Activated T-helper 1 cell treated with Interleukin-2 at 50 U/mL for 16 hours (primary cell): ENCODE measurements at regions not wholly inside any gene's neighbourhood (a gene's known extent, or its start where the extent isn't known, plus 50 kb on each side); places are given as distances from the start of the nearest gene placed in this dataset.
"Not testable (repeated sequence)": the region's sequence is repeated elsewhere in the genome, so short reads cannot be mapped to it uniquely, and the experiment has no call there.

Source experiments
- DNase-seq: peaks from one replicate; pipeline ENCODE4 v3.0.0-alpha.2; 2020; ENCODE audit warnings: low read depth

DNA sequence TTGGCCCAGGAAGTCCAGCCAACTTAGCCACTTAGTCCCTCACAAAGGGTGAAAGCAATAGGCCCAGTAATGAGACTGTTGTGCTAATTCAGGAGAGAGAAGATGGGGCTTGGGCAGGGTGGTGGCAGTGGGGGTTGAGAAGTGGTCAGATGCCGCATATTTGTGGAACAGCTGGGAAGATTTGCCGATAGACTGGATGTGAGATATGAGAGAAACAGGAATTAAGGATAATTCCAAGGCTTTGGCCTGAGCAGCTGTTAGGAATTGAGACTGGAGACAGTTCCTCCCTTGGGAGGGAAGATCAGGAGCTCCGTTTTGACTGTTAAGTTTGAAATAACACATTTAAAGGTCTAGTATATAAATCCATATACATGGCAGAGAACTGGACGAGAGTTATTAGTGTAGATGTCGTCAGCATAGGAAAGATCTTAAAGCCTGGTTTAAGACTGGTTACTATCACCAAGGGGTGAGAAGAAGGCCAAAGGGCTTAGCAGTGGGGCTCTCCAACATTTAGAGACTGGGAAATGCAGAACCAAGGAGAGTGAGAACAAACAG is 323.7 kb upstream of the FAM78B start:
- no peak for DNase-seq

DNA sequence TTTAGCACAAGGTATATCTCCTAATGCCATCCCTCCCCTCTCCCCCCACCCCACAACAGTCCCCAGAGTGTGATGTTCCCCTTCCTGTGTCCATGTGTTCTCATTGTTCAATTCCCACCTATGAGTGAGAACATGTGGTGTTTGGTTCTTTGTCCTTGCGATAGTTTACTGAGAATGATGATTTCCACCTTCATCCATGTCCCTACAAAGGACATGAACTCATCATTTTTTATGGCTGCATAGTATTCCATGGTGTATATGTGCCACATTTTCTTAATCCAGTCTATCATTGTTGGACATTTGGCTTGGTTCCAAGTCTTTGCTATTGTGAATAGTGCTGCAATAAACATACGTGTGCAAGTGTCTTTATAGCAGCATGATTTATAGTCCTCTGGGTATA is 327.0 kb upstream of the FAM78B start:
- not testable (repeated sequence) for DNase-seq

- no peak for DNase-seq
These were observed 331.9 kb upstream of the POGK start for GRCh38 chr1:166507347-166507746.

GRCh38 chr1:166511761-166512160 is 327.5 kb upstream of the POGK start:
- no peak for DNase-seq

- DNase-seq = no peak
These were observed 325.2 kb upstream of the POGK start for GRCh38 chr1:166514067-166514466.

DNA sequence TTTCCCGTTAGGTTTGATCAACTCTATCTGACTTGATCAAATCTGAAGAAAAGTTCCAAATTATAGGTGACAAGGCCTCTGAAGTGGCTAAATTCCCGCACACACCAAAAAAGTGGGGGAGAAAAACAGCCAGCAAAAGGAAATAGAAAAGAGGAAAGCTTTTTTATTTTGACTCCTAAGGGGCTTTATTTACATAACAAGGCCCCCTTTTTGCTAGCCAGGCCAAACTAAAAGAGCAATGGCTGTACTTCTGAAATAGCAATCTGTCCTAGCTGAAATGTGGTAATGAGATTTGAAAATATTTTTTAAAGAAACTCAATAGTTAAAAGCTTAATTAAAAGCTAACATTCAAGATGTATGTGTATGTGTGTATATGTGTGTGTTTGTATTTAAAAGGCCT is 311.5 kb upstream of the POGK start:
- no peak for DNase-seq

DNA sequence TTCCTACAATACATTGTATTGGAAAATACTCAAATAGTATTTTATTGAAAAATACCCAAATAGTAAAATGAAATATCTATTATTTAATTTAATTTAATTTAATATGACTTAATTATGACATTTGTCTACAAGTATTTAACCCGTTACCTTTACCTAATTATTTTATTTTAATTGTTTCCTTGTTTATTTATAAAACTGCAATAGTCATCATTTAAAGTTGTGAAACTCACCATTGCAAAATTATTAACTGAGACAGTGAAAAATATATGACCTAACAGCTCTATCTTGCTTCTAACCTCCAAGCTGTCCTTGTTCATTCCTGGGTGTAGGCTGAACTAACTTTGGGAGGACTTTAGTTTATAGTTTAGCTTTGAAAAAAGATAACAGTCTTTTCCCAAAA is 300.6 kb upstream of the POGK start:
- DNase-seq = no peak

DNA sequence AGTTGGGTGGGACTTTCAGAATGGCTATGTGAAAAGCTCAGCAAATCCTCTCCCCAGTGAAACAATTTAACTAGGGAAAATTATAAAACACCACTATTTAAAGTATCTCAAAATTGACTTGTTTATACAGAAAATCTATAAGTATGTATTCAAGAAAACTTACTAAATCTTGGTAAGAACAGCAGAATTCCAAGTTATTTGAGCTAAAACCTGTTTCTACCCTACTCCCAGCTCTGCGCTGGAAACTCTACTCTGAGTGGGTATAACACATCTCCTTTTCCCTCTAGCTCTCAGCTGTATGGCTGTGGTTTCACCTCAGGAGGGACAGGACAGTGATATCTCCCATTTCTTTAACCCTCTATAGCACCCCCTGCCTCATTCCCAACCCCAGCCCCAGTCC is 295.2 kb upstream of the POGK start:
- no peak for DNase-seq

GRCh38 chr1:166544561-166544960 is 294.7 kb upstream of the POGK start:
- DNase-seq = no peak

- DNase-seq = no peak
These were observed 286.6 kb upstream of the POGK start for GRCh38 chr1:166552706-166553105.

DNA sequence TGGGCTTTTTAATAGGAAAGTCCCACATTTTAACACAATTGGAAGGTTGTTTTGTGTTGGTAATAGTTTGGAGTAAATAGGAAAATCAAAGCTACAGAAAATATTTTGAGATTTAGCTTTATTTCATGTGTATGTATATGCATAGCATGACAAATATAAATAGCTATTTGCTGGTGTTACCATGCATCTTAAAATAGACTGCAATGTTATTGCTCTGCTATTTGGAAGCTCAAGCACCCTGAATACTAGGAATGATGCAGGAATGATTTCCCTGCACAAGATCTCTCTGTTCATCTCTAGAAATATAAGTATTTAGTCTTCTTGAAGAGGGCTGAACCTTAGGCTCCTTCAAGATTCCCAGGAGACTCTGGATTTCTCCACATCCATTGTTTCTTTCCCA is 268.3 kb upstream of the POGK start:
- DNase-seq = no peak

GRCh38 chr1:166573199-166573598 is 266.1 kb upstream of the POGK start:
- no peak for DNase-seq

GRCh38 chr1:166579557-166580501 is 259.4 kb upstream of the POGK start:
- DNase-seq = no peak

GRCh38 chr1:166588741-166589140 is 250.5 kb upstream of the POGK start:
- no peak for DNase-seq

DNA sequence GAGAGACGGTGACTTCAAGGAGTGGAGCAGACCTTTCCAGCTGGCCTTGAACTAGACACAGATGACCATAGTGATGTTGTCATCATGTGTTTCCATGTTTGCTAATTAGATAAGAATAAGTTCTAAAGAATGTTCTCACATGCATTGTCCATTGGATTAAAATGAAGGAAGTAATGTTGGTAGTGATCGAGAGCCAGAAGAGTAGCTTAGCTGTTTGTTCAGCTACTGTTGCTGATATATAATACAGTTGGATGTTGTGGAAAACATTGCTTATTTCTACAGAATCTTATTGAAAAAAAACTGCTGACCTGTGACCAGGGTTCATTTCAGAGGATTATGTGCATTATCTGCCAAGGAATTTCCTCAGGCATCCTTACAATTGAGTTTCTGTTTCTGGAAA is 249.1 kb upstream of the POGK start:
- no peak for DNase-seq

- DNase-seq = no peak
These were observed 244.6 kb upstream of the POGK start for GRCh38 chr1:166594646-166595045.

DNA sequence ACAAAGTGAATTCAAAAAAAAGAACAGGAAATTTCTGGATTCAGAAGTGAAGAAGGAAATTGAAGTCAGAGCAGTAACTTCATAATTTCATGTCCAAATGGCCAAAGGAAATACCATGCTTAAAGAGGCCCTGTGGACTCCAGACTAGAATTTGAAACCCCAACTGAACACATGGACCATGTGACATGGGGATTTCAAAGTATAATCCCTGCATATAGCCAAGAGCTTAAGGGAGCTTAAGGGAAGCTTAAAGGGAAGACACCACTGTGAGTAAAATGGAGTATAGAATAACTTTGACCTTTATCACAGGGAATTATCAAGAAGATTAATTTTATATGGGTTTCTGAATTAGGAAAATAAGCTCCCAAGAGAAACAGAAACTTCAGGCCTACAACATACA is 241.8 kb upstream of the POGK start:
- DNase-seq = no peak

DNA sequence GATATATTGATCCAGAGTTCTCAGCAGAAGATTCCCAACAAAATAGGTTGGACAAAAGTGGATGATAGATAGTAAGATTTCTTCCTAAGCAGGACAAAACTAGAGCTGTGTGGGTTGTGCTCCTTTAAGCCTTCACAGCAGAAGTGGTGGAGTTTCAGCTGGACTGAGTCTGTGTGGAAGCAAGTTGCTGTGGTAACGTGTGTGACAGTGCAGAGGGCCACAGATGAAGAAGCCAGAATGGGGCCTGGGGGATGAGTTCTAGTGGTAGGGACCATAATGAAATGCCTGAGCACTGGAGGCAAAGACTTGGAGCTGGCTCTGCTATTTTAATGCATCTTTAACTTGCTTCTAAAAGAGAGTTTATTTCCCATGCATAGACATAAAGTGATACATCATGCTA is 238.7 kb upstream of the POGK start:
- no peak for DNase-seq

DNA sequence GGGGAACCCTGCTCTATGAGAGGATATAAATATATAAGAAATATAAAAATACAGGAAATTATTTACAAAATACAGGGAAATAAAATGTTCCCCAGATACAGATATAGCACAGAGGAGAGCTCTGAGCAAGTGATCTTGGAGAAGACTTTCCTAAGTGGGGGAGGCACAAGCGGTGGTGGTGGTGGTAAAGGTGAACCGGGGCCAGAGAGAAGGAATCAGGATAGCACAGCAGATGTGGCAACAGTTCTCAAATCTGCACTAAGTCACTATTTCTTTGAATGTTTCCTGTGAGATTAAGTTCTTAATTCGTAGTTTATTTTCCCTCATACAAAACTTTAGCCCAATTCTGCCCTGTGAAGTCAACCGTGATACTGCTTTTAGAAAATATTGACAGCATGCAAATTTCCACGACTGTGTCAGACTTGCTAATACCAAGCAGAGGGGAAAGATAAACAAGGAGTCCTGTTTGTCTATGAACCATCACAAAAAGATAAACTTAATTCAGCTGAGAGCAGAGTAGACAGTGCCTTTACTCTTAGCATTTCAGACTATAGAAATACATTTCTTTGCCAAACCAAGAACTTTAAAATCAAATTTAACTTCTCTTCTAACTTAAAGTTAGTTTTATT is 237.5 kb upstream of the POGK start:
- DNase-seq = no peak

DNA sequence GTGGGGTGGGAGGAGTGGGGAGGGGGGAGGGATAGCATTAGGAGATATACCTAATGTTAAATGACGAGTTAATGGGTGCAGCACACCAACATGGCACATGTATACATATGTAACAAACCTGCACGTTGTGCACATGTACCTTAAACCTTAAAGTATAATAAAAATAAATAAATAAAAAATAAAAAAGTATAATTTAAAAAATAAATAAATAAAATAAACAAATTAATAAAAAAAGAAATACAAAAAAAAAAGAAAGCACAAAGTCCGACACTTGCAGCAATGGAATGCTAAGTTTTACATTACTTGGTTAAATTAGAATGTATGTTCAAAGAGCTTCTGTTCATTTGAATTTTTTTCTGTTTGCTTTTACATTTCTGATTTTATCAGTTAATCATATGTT is 236.5 kb upstream of the POGK start:
- DNase-seq = not testable (repeated sequence)

- DNase-seq = no peak
These were observed 236.0 kb upstream of the POGK start for GRCh38 chr1:166603296-166603695.

GRCh38 chr1:166605137-166605536 is 234.1 kb upstream of the POGK start:
- DNase-seq = no peak

DNA sequence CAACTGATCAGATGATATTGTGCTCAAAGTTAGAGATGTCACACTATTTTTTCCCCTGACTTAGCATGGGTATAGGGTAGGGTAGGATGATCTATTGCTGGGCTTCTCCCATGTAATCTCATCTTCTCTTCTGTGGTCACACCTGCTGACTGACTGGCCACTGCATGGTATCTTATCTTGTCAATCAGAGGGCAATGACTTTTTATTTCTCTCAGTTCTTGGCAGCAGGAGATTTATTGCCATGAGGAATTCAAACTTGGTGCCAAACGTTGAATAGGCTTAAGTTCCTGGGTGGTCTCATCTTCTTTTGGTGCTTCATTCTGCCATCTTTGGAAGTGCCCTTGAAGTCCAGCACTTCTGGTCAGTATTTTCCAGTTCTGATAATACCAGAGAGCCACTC is 226.4 kb upstream of the POGK start:
- no peak for DNase-seq
